Anterior cingulate cortex (tissue), 58 donors: ENCODE measurements at regions not wholly inside any gene's neighbourhood (a gene's known extent, or its start where the extent isn't known, plus 50 kb on each side); places are given as distances from the start of the nearest gene placed in this dataset.
A peak's percentile ranks its signal among the peaks of the same experiment; 100 is the strongest.
"Not testable (repeated sequence)": the region's sequence is repeated elsewhere in the genome, so short reads cannot be mapped to it uniquely, and the experiment has no call there.

Experiments
- DNase-seq, 58 donors: peaks; one replicate each; lab custom pipeline; 2025; lab: John Stamatoyannopoulos, UW

GRCh38 chr2:95723627-95724210 is 131.9 kb downstream of the TRIM43 start:
- not testable (repeated sequence) for DNase-seq

GRCh38 chr2:95725191-95725590 is 133.4 kb downstream of the TRIM43 start:
- DNase-seq: not testable (repeated sequence)

- DNase-seq: not testable (repeated sequence)
Observed at GRCh38 chr2:95725677-95726076, 133.9 kb downstream of the TRIM43 start.

DNA sequence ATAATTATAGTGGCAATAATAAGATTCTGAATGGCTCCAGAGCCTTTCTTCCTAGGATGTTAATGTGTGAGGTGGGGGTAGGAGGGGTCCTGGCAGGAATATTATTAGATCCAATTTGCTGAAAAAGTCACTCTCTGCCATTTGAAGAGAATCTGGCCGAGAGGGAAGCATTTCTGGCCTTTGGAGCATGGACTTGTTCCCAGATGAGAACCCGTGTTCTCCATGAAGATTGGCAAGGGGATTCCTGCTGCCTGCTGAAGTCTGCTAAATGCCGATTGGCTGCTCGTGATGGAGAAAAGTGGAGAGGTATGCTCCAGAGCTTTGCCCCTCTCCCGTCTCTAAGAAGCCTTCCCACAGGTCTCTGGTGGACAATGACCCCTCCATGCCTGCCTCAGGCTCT is 135.6 kb downstream of the TRIM43 start:
- peak in 3 of 58 donors; percentile 3 to 11 (median 10) for DNase-seq

DNA sequence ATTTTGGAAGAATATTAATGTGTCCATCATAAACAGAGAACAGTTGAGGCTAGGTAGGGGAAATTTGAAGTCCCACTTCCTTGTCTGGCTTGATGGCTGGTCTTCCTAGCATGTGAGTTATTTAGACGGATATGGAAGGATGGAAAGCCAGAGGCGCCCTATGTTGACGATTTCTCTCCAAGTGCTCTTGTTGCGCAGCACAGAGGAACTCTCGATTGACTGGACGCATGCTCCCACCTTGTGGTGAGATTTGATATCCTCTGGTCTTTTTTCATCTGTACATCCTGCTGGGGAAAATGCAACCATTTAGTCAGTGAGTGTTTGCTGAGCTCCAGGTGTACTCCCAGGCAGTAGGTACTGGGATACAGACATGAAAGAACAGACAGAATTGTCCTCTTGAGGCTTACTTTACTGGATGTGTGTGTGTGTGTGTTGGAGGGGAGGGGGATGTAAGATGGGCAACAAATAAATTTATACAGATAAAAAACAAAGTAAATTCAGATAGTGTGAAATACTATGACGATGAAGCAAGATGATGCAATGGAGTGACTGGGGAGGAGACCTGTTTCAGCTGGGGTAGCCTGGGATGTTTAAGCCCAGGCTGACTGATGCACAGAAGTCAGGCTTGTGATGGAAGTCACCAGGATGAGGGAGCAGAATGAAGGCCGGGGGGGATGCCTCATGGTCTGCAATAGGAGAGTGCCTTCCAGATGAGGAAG is 137.2 kb downstream of the TRIM43 start:
- peak in 53 of 58 donors; percentile 9 to 85 (median 59) for DNase-seq

- no peak for DNase-seq
Observed at GRCh38 chr2:95729597-95729955, 137.8 kb downstream of the TRIM43 start.

DNA sequence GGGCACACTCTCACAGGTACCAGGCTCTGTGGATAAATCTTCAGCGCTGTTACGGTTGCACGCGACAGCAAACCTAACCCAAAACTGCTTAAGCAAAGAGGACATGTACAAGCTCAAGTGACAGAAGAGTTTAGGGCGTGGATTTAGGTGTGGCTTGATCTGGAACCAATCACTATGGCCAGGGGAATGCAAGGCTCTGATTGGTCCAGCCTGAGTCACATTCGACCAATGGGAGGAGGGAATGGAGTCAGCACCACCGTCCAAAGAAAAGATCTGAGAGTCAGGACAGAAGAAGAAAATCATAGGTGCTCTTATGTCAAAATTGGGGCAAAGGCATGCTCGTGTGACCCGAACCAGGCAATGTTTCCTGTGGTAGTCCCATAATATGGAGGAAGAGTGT is 139.0 kb downstream of the TRIM43 start:
- no peak for DNase-seq

- DNase-seq: no peak
Observed at GRCh38 chr2:95734976-95735890, 143.4 kb downstream of the TRIM43 start.

GRCh38 chr2:95738301-95738700 is 146.5 kb downstream of the TRIM43 start:
- DNase-seq: no peak

DNA sequence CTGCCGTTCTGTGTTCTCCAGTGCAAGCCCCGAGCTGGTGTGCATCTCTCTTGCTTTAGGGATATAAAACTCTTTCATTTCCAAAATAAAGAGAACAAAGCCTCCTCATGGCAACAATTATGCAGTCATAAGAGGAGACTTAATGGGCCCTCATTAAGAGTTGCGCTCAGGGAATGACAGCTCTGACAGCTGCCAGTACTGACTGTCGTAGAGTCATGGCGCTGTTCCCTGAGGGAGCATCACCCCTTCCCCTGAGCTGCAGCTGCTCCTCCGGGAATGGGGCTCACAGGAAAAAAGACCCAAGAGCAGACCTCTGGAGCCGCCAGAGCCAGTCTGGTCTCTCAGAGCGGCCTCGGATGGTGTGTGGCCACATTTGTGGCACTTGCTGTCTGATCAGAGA is 160.3 kb downstream of the TRIM43 start:
- not testable (repeated sequence) for DNase-seq

GRCh38 chr2:95753812-95754211 is 162.0 kb downstream of the TRIM43 start:
- DNase-seq: peak in 2 of 58 donors; percentile 40 to 46

- not testable (repeated sequence) for DNase-seq
Observed at GRCh38 chr2:95754213-95754612, 162.4 kb downstream of the TRIM43 start.

DNA sequence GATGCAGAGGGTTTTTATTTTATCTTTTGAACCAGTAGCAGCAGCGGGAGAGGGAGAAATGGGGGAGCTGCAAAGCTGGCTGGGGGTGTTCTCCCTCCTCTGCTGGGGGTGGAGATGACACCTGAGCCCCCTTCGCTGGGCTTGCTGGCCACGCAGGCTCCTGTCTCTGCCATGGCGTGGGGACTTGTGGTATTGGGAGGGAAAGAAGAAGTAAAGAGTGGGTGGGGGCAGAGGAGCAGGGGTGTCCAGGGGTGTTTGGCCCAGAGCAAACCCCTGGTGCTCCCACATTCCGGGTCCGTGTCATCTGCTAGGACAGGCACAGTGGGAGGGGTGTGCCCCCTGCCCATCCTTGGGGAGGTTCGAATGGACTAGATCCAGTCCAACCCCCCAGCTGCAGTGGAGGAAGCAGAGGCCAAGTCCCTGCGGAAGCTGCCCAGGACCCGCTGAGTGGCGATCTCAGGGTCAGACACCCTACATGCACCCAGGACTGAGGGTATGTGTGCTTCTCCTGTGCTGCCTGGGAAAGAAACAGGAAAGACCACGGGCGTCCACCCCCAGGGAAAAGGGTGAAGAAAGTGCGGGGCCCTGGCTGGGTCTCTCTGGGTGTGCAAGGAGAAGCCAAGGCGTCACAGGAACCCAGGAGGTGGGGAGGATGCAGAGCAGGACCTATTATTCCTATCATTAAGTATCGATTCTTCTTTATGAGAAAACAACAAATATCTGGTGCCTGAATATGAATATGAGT is 163.2 kb downstream of the TRIM43 start:
- DNase-seq: not testable (repeated sequence)

DNA sequence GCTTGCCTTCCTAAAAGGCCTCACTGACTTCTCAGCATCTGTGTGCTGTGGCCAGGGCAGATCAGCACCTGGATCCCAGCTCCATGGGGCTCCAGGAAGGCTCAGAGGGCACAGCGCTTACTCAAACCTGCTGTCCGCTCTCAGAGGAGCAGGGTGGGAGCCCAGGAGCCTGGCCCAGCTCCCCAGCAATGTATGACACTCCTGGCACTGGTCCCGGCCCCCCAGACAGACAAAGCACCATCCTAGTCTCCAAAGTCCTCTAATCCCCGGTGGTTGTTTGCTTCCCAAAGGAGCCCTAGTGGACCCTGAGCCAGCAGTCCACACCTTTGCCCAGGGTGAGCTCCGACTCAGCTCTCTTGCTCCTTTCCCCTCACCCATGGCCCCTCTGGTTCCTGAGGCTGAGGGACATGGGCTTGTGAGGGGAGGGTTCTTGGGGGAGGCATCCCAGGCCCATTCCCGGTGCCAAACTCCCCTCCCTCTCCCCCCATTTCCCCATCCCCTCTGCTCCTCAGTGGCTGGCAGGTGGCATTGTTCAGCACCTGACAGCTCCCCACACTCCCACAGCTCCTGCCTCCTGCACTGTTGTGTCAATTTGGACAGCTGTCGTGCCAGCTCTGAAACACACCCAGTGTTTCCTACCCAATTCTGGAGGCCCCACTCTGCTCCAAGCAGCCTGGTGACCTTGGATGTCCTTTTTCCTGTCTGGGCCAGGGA is 164.3 kb downstream of the TRIM43 start:
- not testable (repeated sequence) for DNase-seq

- DNase-seq: no peak
Observed at GRCh38 chr2:95757988-95758387, 166.2 kb downstream of the TRIM43 start.

DNA sequence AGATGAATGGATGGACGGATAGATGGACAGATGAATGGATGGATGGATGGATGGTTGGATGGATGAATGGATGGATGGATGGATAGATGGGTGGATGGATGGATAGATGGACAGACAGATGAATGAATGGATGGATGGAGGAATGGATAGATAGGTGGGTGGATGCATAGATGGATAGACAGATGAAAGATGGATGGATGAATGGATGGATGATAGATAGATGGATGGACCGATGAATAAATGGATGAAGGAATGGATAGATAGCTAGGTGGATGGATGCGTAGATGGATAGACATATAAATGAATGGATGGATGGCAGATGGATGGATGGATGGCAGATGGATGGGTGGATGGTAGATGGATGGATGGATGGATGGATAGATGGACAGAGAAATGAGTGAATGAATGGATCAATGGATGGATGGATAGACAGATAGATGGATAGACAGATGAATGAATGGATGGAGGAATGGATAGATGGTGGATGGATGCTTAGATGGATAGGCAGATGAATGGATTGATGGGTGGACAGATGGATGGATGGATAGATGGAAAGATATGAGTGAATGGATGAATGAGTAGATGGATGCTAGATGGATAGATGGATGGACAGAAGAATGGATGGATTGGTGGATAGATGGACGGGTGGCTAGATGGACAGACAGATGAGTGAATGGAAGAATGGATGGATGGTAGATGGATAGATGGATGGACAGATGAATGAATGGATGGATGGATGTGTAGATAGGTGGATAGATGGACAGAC is 167.9 kb downstream of the TRIM43 start:
- DNase-seq: no peak

- peak in 11 of 58 donors; percentile 12 to 46 (median 23) for DNase-seq
Observed at GRCh38 chr2:95760806-95761525, 169.2 kb downstream of the TRIM43 start.

- DNase-seq: no peak
Observed at GRCh38 chr2:95761556-95761955, 169.8 kb downstream of the TRIM43 start.
